ENCODE measurements at regions not wholly inside any gene's neighbourhood (a gene's known extent, or its start where the extent isn't known, plus 50 kb on each side); places are given as distances from the start of the nearest gene placed in this dataset.

- no peak for TF ChIP-seq CTCF (IDR thresholded peaks at IDR 0.05)
- no peak for TF ChIP-seq RFX5 (IDR thresholded peaks at IDR 0.05; ENCODE audit: low read length)
- no peak for TF ChIP-seq MXI1 (IDR thresholded peaks at IDR 0.05; ENCODE audit: low read depth, low read length)
- TF ChIP-seq YY1 (IDR thresholded peaks at IDR 0.05; ENCODE audit: low read depth), result no peak
Observed at GRCh38 chr6:113315879-113316278, 541.3 kb upstream of the MARCKS start (continued).

GRCh38 chr6:113317442-113317841 is 539.7 kb upstream of the MARCKS start:
- no peak overlapping the region for H3K4me3 ChIP-seq (ENCODE audit: low read depth in 2 of 2, low read length in 1 of 2)
- no peak overlapping the region for H3K27ac ChIP-seq (ENCODE audit: low read depth in 2 of 2, low read length in 1 of 2)
- POLR2A ChIA-PET, result no interaction called here
- no peaks in the 10 kb centered on the region for H3K9me2 ChIP-seq
- CTCF ChIA-PET, result no interaction called here
- H3K36me3 ChIP-seq (replicated peaks in 1 of 2; ENCODE audit: control insufficient read depth in 1 of 2, insufficient read depth in 2 of 2, low read length in 1 of 2), result peaks cover 0 to 4% of the 10 kb centered on the region in 2 experiments
- H3K79me2 ChIP-seq (ENCODE audit: insufficient read depth), result no peaks in the 10 kb centered on the region
- no peak overlapping the region for H3K4me2 ChIP-seq
- no peaks in the 10 kb centered on the region for H4K20me1 ChIP-seq (ENCODE audit: insufficient read depth)
- no peak for DNase-seq
- no peaks in the 10 kb centered on the region; a peak in 1 of 4 replicates for H3K4me1 ChIP-seq (ENCODE audit: control insufficient read depth in 1 of 2, insufficient read depth in 2 of 2, low read depth in 1 of 2, low read length in 1 of 2)
- no peaks in the 10 kb centered on the region for H3F3A ChIP-seq (replicated peaks; ENCODE audit: insufficient read depth)
- no peak overlapping the region for H2AFZ ChIP-seq (ENCODE audit: low read depth)
- WGBS (ENCODE audit: low lambda C conversion rate), result 94% methylated on average over 2 of the region's 2 CpGs
- TF ChIP-seq TAF1 (IDR thresholded peaks at IDR 0.05; ENCODE audit: borderline replicate concordance, low read depth, low read length) (no peak), USF2 (IDR thresholded peaks at IDR 0.05; ENCODE audit: borderline replicate concordance, low read depth, low read length) (no peak), MXI1 (IDR thresholded peaks at IDR 0.05; ENCODE audit: low read depth, low read length) (no peak), FOSL2 (IDR thresholded peaks at IDR 0.05; ENCODE audit: borderline replicate concordance, low read depth) (no peak), NRF1 (IDR thresholded peaks at IDR 0.05; ENCODE audit: low read depth, low read length) (no peak), MEF2A (IDR thresholded peaks at IDR 0.05; ENCODE audit: borderline replicate concordance, low read depth) (no peak), GATA2 (CRISPR knock-in tag; IDR thresholded peaks at IDR 0.05) (no peak), RAD21 (IDR thresholded peaks at IDR 0.05; ENCODE audit: low read length) (no peak), JUND (IDR thresholded peaks at IDR 0.05) (no peak)
- H3K9me3 ChIP-seq, result no peaks in the 10 kb centered on the region
- no peaks in the 10 kb centered on the region for H3K27me3 ChIP-seq (ENCODE audit: insufficient read depth)
- H3K9ac ChIP-seq, result no peak overlapping the region

- Histone ChIP-seq H3K4me3 (ENCODE audit: low read depth in 2 of 2, low read length in 1 of 2) (no peak overlapping the region), H2AFZ (ENCODE audit: low read depth) (no peak overlapping the region), H3K4me1 (ENCODE audit: control insufficient read depth in 1 of 2, insufficient read depth in 2 of 2, low read depth in 1 of 2, low read length in 1 of 2) (no peaks in the 10 kb centered on the region; a peak in 1 of 4 replicates), H3K27me3 (ENCODE audit: insufficient read depth) (no peaks in the 10 kb centered on the region), H3K27ac (ENCODE audit: low read depth in 2 of 2, low read length in 1 of 2) (no peak overlapping the region), H3K9ac (no peak overlapping the region), H3F3A (replicated peaks; ENCODE audit: insufficient read depth) (no peaks in the 10 kb centered on the region), H3K9me3 (no peaks in the 10 kb centered on the region), H4K20me1 (ENCODE audit: insufficient read depth) (no peaks in the 10 kb centered on the region), H3K9me2 (no peaks in the 10 kb centered on the region), H3K4me2 (no peak overlapping the region), H3K36me3 (replicated peaks in 1 of 2; ENCODE audit: control insufficient read depth in 1 of 2, insufficient read depth in 2 of 2, low read length in 1 of 2) (peaks cover 0 to 4% of the 10 kb centered on the region in 2 experiments), H3K79me2 (ENCODE audit: insufficient read depth) (no peaks in the 10 kb centered on the region)
- WGBS (ENCODE audit: low lambda C conversion rate), result 94% methylated on average over 9 of the region's 9 CpGs
- CTCF ChIA-PET, result no interaction called here
- DNase-seq, result no peak
- POLR2A ChIA-PET, result no interaction called here
- TF ChIP-seq YY1 (IDR thresholded peaks at IDR 0.05; ENCODE audit: low read depth), result no peak
- no peak for TF ChIP-seq RXRA (IDR thresholded peaks at IDR 0.05; ENCODE audit: borderline replicate concordance, low read depth)
- TF ChIP-seq MEF2A (IDR thresholded peaks at IDR 0.05; ENCODE audit: borderline replicate concordance, low read depth), result no peak
- no peak for TF ChIP-seq IRF3 (IDR thresholded peaks at IDR 0.05; ENCODE audit: low read depth, low read length)
- TF ChIP-seq SMC3 (IDR thresholded peaks at IDR 0.05; ENCODE audit: low read depth, low read length), result no peak
- TF ChIP-seq REST (IDR thresholded peaks at IDR 0.05; ENCODE audit: low read depth, low read length), result no peak
- no peak for TF ChIP-seq FOXM1 (IDR thresholded peaks at IDR 0.05; ENCODE audit: low read depth)
- TF ChIP-seq USF1 (IDR thresholded peaks at IDR 0.05; ENCODE audit: borderline replicate concordance, low read depth), result no peak
Observed at GRCh38 chr6:113317891-113318574, 539.1 kb upstream of the MARCKS start.

All from SK-N-SH (cell line).